RCC 7860 (cell line): ENCODE measurements at regions not wholly inside any gene's neighbourhood (a gene's known extent, or its start where the extent isn't known, plus 50 kb on each side); places are given as distances from the start of the nearest gene placed in this dataset.
"Not testable (repeated sequence)": the region's sequence is repeated elsewhere in the genome, so short reads cannot be mapped to it uniquely, and the experiment has no call there.

ENCODE experiments used
- DNase-seq: peaks from one replicate; pipeline ENCODE4 v3.0.0-alpha.2; 2015; ENCODE audit warnings: low spot score
- FAIRE-seq: peaks from 2 replicates; lab custom pipeline; 2012; peaks lifted over from hg19 to GRCh38; lab: Jason Lieb, UNC

DNA sequence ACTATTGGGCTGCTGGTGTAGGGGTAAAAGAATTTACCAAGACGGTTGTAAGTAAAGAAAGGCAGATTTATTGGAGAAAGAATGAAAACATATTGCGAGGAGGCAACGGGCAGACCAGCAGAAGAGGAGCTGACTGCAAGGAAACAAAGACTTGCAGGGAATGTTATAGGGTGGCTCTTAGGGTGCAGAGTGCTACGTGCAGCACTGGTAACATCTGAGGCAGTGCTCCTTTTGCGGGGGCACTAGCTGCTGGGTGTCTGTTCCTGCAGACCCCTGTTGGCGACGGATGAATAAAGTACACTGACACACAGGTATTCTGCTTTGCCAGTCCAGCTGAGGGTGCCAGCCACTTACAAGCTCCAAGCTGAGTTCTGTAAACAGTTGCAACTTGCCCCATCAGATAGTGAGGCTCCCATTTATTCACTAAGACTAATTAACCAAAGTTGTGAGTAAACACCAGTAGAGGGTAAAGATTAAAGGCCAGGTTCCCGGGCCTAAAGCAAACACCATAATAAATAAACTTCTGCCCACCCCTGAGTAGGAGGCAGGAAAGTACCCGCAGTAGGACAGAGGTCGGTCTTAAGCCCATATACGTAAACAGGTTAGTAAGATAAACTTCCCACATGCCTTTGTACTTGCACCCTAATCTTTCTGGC, 140.2 kb upstream of the KCNK1 start:
- no peak for DNase-seq
- FAIRE-seq, result no peak

DNA sequence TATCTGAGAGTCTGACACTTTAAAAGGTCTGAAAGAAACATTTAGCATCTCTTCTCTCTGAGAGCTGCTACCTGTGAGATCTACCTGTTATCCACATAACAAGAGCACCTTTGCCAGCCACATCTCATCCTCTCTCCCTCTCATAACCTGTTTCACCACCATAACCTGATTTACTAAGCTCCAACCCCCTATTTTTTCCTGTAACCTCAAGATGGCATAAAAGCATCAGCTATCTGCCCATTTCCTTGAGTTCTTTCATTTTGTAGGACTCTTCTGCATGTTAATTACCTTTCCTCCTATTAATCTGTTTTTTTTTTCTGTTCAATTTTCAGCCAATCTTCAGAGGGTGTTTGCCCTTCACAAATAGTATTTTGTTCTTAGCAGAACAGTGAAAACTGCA, 136.5 kb upstream of the KCNK1 start:
- no peak for DNase-seq
- FAIRE-seq, result no peak

- DNase-seq (no peak), FAIRE-seq (no peak)
Measured at GRCh38 chr1:233478611-233479010, 135.3 kb upstream of the KCNK1 start.

DNA sequence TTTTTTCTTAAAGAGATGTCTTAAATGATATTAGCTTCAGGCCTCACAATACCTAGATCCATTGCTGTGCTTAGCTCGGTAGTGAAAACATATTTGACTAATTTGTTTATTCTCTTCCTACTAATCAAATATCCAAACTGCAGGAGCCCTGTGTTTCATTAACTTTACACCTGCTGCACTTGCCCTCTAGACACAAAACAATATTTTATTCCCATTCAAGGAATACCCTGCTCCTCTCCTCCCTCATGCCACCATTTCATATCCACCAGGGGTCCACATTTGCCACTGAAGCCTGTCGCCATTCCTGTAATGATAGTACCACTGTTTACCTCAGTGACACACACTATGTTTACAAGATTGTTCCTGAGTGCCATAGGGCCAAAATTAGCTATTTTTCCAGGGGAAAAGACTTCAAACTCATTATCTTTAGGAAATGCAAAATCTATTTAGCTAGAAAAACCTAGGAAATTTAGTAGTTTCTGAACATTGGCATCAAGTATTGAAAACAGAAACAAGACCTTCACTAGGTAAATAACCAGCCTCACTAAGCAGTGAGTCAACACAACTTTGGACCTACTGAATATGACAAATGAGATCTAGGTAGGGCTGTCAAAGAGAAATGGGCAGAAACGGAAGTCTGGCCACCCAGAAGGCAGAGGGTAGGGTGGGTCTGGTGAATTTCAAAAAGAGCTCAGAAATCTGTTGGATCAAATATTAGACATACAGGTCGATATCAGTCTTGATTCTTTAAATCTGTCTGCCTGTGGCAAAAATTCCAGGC, 134.6 kb upstream of the KCNK1 start:
- DNase-seq (no peak), FAIRE-seq (no peak)

DNA sequence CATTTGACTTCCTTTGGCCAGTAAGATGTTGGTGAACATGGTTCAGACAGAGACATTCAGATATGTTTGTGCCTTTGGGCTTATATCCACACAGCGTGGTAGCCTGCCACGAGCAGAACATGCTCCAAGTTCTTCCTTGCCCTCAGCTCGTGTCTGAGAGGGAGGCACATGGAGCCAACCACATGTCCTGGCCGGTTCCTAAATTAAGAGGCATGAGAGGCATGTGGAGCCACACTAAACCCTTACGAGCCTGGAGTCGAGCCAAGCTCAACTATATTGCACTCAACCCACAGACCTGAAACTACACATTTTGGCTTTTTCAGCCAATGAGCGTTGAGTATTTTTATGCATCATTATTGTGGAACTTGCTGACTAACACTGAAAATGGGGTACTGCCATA, 133.7 kb upstream of the KCNK1 start:
- DNase-seq (no peak), FAIRE-seq (no peak)

- DNase-seq (no peak), FAIRE-seq (no peak)
Measured at GRCh38 chr1:233482388-233482787, 131.5 kb upstream of the KCNK1 start.

DNA sequence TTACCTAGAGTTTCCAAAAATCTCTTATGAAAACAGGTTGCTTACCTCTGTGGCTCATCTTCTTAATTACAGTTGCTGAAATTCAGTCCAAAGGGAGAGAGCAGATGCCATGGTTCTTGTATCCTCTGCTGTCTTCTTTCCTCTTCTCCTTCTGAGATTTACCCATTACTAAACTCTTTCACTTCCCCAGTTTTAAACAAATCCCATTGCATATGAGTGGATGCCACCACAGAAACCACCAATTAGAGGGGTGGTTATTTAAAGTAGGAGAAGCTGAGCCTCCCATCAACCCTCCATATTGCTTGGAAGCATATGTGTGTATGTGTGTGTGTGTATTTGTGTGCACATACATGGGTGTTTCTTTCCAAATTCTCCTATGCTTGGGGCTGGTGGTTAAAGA, 128.5 kb upstream of the KCNK1 start:
- FAIRE-seq, result no peak
- DNase-seq, result no peak

GRCh38 chr1:233485809-233486398, 128.0 kb upstream of the KCNK1 start:
- FAIRE-seq (no peak), DNase-seq (no peak)

GRCh38 chr1:233487408-233487807, 126.5 kb upstream of the KCNK1 start:
- FAIRE-seq, result no peak
- DNase-seq, result no peak

GRCh38 chr1:233489411-233489810, 124.5 kb upstream of the KCNK1 start:
- no peak for FAIRE-seq
- DNase-seq, result no peak

- FAIRE-seq (no peak), DNase-seq (no peak)
Measured at GRCh38 chr1:233490488-233490887, 123.4 kb upstream of the KCNK1 start.

DNA sequence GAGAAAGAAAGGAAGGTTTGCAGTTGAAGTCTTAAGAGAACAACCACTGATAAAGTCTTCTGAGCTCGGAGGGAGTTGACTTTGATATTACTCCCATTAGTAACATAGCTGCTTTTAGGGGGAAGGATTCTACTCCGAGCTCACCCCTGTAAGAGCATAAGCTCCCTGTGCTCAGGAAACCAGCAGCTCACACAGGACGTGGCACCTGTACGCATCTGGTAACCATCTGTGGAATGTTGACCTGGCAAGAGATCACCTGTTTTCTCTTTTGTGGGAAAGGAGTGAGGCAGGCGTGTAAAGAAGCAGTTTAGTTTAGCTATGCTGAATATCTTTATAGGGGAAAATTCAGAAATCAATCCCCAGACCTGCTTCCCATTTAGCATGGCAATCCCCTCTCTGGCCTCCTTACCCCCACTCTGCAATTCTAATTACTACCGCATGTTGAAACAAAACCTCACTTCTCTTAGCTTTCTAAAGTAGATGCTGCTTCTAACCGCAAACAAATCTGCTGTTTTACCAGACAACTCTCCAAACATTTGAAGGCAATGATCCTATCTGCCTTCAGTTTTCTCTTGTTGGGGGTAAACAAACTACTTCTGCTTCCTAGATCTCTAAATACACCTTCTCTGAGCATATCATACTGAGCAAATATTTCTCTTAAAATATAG, 121.8 kb upstream of the KCNK1 start:
- FAIRE-seq (no peak), DNase-seq (no peak)

GRCh38 chr1:233496993-233497392, 116.9 kb upstream of the KCNK1 start:
- DNase-seq, result no peak
- FAIRE-seq, result no peak

- DNase-seq (no peak), FAIRE-seq (no peak)
Measured at GRCh38 chr1:233497679-233498078, 116.2 kb upstream of the KCNK1 start.

- no peak for FAIRE-seq
- DNase-seq, result no peak
Measured at GRCh38 chr1:233500106-233500505, 113.8 kb upstream of the KCNK1 start.

DNA sequence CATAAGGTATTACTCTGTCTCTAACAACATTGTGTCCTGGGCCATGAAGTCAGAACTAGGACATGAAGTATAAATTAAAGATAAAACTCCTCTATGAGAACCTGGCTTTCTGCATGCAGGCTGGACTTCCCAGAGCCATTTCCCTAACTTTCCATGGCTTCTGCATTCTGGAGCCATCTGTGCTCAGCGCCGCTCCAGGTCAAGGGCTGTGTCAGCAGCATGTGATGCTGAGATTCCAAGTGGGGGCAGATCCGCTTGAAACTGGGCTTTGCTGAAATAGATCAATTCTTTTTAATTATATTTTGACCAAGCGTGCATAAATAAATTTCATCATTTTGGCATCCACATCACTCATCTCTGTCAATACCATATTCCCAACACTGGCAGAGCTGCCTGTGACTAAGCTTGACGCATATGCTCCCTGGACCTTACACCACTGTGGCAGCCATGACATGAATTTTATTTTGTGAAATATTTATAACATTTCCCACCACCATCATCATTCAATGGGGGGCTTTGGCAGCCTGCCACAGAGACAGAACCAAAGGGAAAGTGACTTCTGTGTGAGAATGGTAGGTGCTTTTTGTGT, 110.4 kb upstream of the KCNK1 start:
- DNase-seq (no peak), FAIRE-seq (no peak)

GRCh38 chr1:233505130-233505529, 108.8 kb upstream of the KCNK1 start:
- FAIRE-seq (no peak), DNase-seq (no peak)

DNA sequence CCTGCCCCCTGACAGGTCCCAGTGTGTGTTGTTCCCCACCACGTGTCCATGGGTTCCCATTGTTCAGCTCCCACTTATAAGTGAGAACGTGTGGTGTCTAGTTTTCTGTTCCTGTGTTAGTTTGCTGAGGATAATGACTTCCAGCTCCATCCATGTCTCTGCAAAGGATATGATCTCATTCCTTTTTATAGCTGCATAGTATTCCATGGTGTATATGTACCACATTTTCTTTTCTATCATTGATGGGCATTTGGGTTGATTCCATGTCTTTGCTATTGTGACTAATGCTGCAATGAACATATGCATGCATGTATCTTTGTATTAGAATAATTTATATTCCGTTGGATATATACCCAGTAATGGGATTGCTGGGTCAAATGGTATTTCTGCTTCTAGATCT, 108.0 kb upstream of the KCNK1 start:
- DNase-seq, FAIRE-seq: not testable (repeated sequence)

DNA sequence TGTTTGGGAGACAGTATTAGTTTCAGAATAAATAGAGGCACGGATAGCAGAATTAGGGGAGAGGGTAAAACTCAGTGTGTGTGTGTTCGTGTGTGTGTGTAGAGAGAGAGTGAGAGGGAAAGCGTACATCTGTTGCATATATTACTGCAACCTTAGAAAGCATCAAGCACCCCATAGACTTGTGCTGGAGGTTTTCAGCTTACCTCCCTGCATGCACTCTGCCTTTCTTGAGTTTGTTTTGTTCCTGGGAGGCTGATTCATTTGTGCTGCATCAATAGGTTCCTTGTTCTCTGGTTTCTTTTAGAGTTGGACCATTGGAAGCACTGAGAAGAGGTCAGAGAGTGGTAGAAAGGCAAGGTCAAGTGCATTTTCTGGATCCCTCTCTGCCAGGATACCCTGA, 104.4 kb upstream of the KCNK1 start:
- FAIRE-seq (no peak), DNase-seq (no peak)

DNA sequence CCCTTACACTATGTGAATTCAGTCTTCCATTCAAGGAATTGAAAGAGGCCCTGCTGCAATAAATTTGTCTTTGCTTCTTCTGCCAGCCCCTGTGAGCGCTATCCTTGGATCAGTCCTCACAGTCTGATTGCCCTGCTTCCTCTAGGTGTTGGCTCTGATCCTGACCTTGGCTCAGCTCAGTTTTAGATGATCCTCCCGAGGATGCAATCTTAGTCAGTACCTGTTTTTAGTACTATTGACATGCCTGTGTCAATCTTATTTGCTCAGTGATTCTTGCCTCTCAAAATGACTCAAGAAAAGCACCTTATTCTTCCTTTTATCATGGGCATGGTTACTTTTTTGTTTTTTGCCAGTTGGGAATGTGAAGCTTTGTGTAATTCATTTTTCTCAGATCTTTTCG, 101.4 kb upstream of the KCNK1 start:
- DNase-seq (no peak), FAIRE-seq (no peak)

DNA sequence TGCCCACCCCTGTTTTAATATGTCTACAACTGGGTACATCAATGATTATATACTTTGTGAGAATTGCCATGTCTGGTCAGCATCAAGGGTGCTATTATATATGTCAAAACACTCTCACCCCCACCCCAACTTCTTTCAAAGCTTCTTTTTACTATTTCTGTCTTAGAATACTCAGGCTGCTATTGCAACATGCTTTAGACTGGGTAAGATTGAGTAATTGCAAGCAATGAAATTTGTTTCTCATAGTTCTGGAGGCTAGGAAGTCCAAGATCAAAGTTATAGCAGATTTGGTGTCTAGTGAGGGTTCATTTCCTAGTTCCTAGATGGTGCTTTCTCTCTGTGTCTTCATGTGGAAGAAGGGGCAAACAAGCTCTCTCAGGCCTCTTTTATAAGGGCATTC, 100.5 kb upstream of the KCNK1 start:
- FAIRE-seq (no peak), DNase-seq (no peak)
